Brain pericyte (primary cell): ENCODE measurements at regions not wholly inside any gene's neighbourhood (a gene's known extent, or its start where the extent isn't known, plus 50 kb on each side); places are given as distances from the start of the nearest gene placed in this dataset.
"Not testable (repeated sequence)": the region's sequence is repeated elsewhere in the genome, so short reads cannot be mapped to it uniquely, and the experiment has no call there.

Experiments
- DNase-seq: peaks from one replicate; pipeline ENCODE4 v3.0.0-alpha.2; 2012; ENCODE audit warnings: low read depth, low spot score

- DNase-seq, result no peak
Measured at GRCh38 chr4:127364911-127365310, 267.8 kb upstream of the INTU start.

DNA sequence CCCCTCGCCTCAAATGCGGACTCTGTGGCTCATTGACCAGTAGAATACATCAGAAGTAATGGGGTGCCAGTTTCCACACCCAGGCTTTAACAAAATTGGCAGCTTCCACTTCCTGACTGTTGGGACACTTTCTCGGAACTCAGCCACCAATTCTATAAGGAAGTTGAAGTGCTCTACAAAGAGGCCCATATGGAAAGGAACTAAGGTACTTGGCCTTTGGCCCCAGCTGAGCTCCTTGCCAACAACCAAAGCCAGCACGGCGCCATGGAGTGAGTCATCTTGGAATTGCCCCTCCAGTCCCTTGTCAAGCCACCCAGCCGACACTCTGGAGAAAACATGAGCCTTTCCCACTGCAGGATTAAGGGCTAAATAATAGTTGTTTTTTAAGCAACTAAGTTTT lies 262.2 kb upstream of the INTU start:
- no peak for DNase-seq

GRCh38 chr4:127379499-127379898 lies 253.3 kb upstream of the INTU start:
- no peak for DNase-seq

GRCh38 chr4:127379948-127380347 lies 252.8 kb upstream of the INTU start:
- DNase-seq, result not testable (repeated sequence)

GRCh38 chr4:127383666-127384065 lies 249.1 kb upstream of the INTU start:
- DNase-seq, result no peak

DNA sequence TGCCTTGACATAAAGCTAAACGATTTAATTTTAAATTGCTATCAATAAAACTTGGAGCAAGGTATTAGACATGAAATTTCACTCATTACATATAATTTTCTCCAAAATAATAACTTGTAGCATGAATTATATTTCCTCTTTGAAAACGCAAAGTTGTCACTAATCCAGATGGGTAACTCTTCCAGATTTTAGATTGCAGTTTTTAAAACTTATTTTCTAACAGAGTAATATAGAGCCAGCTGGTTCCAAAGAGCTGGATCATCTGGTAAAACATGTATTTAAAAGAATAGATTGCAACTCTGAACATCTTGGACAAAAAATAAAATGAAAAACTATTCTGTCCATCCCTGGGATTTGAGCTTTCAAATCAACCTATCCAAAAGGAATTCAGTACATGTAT lies 238.2 kb upstream of the INTU start:
- DNase-seq, result no peak

DNA sequence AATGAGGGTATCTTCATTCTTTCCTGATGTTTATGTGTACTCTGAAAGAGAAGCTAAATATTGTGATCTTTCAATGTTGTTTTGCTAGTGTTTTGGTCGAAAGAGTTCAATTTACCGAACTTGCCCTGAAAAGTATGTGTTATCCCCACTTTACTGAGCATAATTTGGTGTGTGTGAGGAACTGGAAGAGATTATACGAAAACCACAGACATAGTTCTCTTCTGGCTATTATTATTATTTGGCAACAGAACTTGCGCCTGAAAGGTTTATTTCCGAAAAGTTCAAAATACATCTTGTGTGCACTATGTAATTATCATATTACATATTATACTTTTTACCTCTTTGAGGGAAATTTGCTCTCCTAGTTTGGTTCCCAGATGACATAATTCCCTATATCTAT lies 232.5 kb upstream of the INTU start:
- no peak for DNase-seq

GRCh38 chr4:127400731-127401346 lies 231.9 kb upstream of the INTU start:
- peak; percentile 55 for DNase-seq

DNA sequence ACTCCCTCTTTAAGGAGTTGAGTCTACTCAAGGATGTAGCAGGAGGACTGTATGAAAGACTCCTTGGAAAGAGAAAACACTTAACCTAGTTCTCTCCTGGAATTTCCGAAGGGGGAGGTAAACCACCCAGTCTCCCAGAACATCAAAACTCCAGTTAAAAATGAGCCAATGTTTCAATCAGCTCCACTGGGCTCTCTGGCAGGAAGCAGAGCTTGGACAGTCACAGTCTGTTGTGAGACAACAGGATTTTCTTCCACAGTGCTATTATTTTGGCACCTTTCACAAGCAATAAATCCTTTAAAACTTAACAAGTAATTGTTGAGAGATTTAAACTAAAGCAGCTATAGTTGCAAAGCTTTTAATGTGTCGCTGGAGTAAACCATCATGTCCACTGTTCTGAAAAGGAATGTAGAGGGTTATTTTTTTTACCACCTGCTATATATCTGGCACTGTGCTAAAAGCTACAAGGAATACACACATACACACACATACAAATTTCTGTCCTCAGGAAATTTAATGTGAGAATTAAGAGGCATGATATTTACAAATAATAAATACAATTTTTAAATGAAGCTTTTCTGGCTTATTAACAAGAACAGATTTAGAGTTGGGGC lies 229.2 kb upstream of the INTU start:
- peak; percentile 6 for DNase-seq

DNA sequence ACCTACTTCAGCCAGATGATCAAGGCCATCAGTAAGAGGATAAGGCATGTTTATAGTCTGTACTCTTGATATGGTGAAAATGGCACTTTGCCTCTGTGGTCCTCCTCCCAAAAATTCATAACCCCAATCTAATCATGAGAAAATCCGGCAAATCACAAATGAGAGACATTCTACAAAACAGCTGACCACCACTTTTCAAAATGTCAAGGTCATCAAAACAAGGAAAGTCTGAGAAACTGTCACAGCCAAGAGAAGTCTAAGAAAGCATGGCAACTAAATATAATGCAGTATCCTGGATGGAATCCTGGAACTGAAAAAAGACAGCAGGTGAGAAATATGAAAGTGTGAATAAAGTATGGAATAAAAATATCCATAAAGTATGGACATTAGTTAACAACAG lies 226.6 kb upstream of the INTU start:
- no peak for DNase-seq

DNA sequence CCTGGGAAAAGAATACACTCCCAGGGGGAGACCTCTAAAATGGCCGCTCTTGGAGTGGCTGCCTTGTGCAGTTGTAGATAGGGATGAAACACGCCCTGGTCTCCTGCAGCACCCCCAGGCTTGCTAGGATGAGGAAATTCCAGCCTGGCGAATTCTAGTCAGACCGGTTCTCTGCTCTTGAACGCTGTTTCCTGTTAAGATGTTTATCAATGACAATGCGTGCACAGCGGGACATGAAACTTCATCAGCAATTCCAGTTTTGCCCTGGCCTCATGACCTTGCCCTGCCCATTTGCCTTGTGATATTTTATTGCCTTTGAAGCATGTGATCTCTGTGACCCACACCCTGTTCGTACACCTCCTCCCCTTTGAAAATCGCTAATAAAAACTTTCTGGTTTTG lies 225.2 kb upstream of the INTU start:
- not testable (repeated sequence) for DNase-seq

DNA sequence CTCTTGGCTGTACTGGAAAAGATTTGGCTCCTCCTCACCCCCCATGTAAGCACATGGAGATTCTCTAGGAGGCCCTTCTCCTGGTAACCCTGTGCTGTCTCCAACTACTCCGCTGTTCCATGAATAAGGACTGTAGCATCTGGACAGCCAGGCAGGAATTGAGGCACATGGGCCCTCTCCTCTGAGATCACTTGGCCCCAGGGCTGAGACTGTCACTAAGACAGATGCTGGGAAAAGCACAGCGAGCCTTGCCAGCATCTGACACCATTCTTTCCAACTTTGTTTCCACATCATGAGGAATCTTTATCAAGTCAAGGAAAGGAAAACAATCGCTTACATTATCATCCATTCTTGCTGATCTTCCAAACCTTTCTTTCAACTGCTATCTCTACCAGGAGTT lies 222.6 kb upstream of the INTU start:
- DNase-seq, result no peak

- DNase-seq, result no peak
Measured at GRCh38 chr4:127410644-127411043, 222.1 kb upstream of the INTU start.

DNA sequence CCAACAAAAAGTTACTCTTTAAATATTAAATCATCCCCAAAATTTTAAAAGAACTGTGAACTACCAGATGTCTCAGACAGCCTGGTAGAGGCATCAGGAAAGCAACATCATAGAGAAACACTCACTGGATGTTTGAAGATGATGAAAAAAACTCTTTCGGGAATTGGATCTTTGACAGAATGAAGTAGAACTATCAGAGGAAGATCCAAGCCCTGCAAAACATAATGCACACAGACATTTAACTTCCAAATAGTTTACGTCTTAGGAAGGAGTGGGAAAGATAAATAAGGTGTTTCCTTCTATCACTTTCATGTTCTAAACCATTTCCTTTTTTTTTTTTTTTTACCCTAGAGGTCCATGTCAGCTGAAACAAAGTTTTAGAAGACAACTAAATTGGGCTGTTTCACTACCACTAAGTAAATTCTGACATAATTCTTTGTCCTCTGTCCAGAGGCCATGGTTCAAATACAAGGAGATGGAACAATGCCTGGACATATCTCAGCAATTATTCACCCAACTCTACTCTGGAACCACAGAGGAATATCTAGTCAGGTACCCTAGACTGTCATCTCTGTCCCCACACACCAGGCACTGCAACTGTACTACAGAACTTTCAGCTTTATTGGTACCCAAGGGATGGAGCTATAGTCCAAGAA lies 217.7 kb upstream of the INTU start:
- DNase-seq, result no peak

GRCh38 chr4:127416115-127416514 lies 216.6 kb upstream of the INTU start:
- no peak for DNase-seq

DNA sequence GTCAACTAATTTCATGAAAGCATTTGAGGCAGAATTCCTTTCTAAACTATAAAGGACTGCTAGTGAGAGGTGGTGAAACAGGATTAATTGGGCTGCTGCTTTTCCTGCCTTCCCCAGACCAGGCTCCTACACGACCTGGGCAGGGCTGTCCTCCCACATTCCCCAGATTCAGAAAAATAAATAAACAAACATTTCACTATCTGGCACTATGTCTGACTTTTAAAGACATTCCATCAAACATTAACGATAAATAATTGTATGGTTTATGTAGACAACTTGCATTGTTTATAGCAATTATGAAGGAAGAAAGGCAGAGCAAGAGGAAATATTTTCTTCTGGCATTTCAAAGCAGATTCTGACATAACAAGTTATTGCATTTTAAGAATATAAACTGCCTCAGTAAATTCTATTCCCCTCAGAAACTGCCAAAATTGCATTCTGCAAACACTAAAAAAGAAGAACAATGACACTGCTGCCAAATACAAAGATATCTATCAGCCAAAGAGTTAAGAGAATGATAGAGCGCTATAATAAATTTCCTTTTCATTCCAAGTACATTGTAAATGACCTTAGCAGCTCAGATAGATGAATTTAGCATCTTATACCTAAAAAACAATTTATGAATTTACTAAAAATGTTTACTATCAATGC lies 214.7 kb upstream of the INTU start:
- no peak for DNase-seq

- no peak for DNase-seq
Measured at GRCh38 chr4:127419431-127419830, 213.3 kb upstream of the INTU start.

GRCh38 chr4:127421437-127421836 lies 211.3 kb upstream of the INTU start:
- no peak for DNase-seq

DNA sequence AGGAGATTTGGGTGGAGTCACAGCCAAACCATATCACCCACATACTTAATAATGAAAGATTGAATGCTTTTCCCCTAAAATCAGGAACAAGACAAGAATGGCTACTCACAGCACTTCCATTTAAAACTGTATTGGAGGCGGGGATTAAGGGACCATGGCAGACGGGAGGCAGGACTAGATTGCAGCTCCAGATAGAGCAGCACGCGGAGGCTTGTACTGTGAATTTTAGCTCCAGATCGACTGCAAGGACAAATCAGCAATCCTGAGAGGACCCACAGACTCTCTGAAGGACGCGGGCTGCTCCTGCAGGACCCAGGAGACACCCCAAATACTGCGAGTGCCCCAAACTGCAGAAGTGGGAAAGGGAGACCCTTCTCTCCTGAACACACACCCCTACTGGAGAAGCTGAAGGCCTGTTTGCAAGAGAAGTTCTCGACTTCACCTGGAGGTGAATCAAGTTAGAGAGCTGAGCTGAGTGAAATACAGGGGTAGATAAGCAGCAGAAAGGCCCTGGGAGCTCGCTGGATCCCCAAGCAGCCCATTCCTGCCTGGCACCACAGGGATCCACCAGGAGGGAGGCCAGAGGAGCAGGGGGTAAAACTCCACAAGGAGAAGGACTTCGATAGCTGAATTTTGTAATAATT lies 207.4 kb upstream of the INTU start:
- DNase-seq, result no peak

- no peak for DNase-seq
Measured at GRCh38 chr4:127425851-127426250, 206.9 kb upstream of the INTU start.

- no peak for DNase-seq
Measured at GRCh38 chr4:127441571-127441970, 191.2 kb upstream of the INTU start.

DNA sequence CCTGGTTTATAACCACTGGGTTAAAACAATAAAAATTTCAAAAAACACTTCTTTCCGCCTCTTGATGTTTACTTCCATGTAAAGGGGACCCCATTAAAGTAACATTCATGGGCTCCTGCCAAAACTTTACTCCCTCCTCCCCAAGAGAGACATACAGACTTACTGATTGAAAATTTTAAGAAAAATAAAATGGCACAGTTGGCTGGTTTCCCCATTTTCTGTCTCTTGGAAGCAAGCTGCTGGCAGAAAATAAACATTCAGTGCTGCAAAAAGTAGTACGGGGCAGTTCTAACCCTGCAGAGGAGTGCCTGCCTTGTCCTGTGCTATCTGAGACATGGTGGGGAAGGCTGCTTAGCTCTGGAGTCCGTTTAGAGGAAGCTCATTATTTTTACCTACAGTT lies 187.3 kb upstream of the INTU start:
- no peak for DNase-seq
